Osteoblast (primary cell): ENCODE measurements at regions not wholly inside any gene's neighbourhood (a gene's known extent, or its start where the extent isn't known, plus 50 kb on each side); places are given as distances from the start of the nearest gene placed in this dataset.

Source experiments
- DNase-seq: peaks from one replicate; pipeline ENCODE4 v3.0.0; 2011; ENCODE audit warnings: low spot score, mixed read lengths; ENCODE audit not compliant: insufficient read length; ENCODE audit errors: missing footprints
- H2AFZ ChIP-seq: 2 replicates; pipeline ENCODE4 v1.6.0; 2011; ENCODE audit warnings: mild to moderate bottlenecking, low read length
- H3K27ac ChIP-seq: 2 replicates; pipeline ENCODE4 v1.5.1; 2011; ENCODE audit warnings: mild to moderate bottlenecking, low read depth, low read length, moderate library complexity
- H3K27me3 ChIP-seq: 2 replicates; pipeline ENCODE4 v1.6.0; 2012; ENCODE audit warnings: mild to moderate bottlenecking, control low read depth, inconsistent platforms, low read length, moderate library complexity; ENCODE audit not compliant: insufficient read depth
- H3K36me3 ChIP-seq: 2 replicates; pipeline ENCODE4 v1.5.1; 2011; ENCODE audit warnings: mild to moderate bottlenecking, low read length, control low read depth, moderate library complexity; ENCODE audit not compliant: insufficient read depth
- H3K4me1 ChIP-seq: 2 replicates; pipeline ENCODE4 v1.5.1; 2011; ENCODE audit warnings: mild to moderate bottlenecking, low read length, control low read depth, moderate library complexity; ENCODE audit not compliant: insufficient read depth
- H3K4me2 ChIP-seq: 2 replicates; pipeline ENCODE4 v1.6.0; 2011; ENCODE audit warnings: mild to moderate bottlenecking, low read length; ENCODE audit not compliant: insufficient read depth
- H3K4me3 ChIP-seq: fragments of 200-600 bp; sonication (generic); 3 replicates; pipeline ENCODE4 v1.5.1; 2012; ENCODE audit warnings: mild to moderate bottlenecking, low read length, inconsistent platforms; ENCODE audit not compliant: insufficient read depth
- H3K79me2 ChIP-seq: 2 replicates; pipeline ENCODE4 v1.6.0; 2012; ENCODE audit warnings: mild to moderate bottlenecking, low read length, control low read depth, inconsistent platforms; ENCODE audit not compliant: insufficient read depth
- H3K9me3 ChIP-seq: 2 replicates; pipeline ENCODE4 v1.5.1; 2011; ENCODE audit warnings: low read depth, low read length, control low read depth
- H4K20me1 ChIP-seq: 2 replicates; pipeline ENCODE4 v1.6.0; 2012; ENCODE audit warnings: mild to moderate bottlenecking, low read length, control low read depth; ENCODE audit not compliant: insufficient read depth
- TF ChIP-seq, protein P1 (sequence below): IDR thresholded peaks from 2 replicates; pipeline ENCODE4 v1.5.1; 2011; ENCODE audit warnings: mild to moderate bottlenecking, low read depth, low read length, moderate library complexity; ENCODE audit errors: extremely low read depth

GRCh38 chr5:105849701-105850100, 1821.0 kb downstream of the EFNA5 start:
- TF ChIP-seq, protein P1, sequence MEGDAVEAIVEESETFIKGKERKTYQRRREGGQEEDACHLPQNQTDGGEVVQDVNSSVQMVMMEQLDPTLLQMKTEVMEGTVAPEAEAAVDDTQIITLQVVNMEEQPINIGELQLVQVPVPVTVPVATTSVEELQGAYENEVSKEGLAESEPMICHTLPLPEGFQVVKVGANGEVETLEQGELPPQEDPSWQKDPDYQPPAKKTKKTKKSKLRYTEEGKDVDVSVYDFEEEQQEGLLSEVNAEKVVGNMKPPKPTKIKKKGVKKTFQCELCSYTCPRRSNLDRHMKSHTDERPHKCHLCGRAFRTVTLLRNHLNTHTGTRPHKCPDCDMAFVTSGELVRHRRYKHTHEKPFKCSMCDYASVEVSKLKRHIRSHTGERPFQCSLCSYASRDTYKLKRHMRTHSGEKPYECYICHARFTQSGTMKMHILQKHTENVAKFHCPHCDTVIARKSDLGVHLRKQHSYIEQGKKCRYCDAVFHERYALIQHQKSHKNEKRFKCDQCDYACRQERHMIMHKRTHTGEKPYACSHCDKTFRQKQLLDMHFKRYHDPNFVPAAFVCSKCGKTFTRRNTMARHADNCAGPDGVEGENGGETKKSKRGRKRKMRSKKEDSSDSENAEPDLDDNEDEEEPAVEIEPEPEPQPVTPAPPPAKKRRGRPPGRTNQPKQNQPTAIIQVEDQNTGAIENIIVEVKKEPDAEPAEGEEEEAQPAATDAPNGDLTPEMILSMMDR: no peak
- no peaks in the 10 kb centered on the region for H4K20me1 ChIP-seq
- no peaks in the 10 kb centered on the region for H3K4me1 ChIP-seq
- no peaks in the 10 kb centered on the region for H3K36me3 ChIP-seq
- no peak overlapping the region for H3K4me2 ChIP-seq
- H3K4me3 ChIP-seq: no peak overlapping the region
- H3K79me2 ChIP-seq: no peaks in the 10 kb centered on the region
- DNase-seq: peak; percentile 47
- no peak overlapping the region for H2AFZ ChIP-seq
- H3K27ac ChIP-seq: no peak overlapping the region
- no peaks in the 10 kb centered on the region for H3K27me3 ChIP-seq
- no peaks in the 10 kb centered on the region for H3K9me3 ChIP-seq

DNA sequence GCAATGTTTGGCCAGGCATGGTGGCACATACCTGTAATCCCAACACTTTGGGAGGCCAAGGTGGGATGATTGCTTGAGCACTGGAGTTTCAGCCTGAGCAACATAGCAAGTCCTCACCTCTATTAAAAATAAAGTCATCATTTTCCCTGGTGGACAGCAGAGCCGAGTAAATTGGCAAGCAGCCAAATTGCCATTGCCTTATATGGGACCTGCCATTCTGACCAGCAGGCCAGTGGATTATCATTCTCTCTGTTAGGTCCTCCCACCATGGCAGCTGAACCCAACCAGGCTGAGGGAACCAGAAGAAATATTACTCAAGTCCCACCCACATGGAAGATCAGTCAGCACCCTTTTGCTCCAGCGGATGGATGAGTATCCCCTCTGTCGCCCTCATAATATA, 1829.9 kb downstream of the EFNA5 start:
- no peaks in the 10 kb centered on the region for H3K4me1 ChIP-seq
- DNase-seq: no peak

DNA sequence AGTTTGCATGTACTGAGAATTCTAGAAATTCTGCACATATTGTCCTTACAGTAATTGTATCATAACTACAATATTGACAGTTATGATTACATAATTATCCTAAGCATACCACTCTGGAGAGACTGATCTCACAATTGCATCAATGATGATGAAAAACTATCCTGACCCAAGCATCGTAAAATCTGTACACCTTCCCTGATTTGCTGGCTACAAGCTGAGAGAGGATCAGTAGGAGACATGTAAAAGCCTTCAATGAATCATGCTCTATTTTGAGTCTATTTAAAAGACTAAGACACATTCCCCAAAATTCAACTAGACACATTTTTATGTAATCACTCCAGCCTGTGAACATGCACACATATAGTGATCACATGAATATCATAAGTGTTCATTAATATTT, 1833.8 kb downstream of the EFNA5 start:
- H3K4me3 ChIP-seq: no peak overlapping the region
- no peak overlapping the region for H3K4me2 ChIP-seq
- H3K36me3 ChIP-seq: no peaks in the 10 kb centered on the region
- H3K4me1 ChIP-seq: no peaks in the 10 kb centered on the region
- no peak overlapping the region for H3K27ac ChIP-seq
- H4K20me1 ChIP-seq: no peaks in the 10 kb centered on the region
- DNase-seq: peak; percentile 5
- no peak overlapping the region for H2AFZ ChIP-seq
- no peaks in the 10 kb centered on the region for H3K9me3 ChIP-seq
- H3K79me2 ChIP-seq: no peaks in the 10 kb centered on the region
- TF ChIP-seq, protein P1: no peak
- H3K27me3 ChIP-seq: no peaks in the 10 kb centered on the region

More for the DNA sequence above, 1829.9 kb downstream of the EFNA5 start:
- Histone ChIP-seq H2AFZ (no peak overlapping the region), H4K20me1 (no peaks in the 10 kb centered on the region), H3K4me3 (no peak overlapping the region), H3K9me3 (no peaks in the 10 kb centered on the region), H3K27me3 (no peaks in the 10 kb centered on the region), H3K27ac (no peak overlapping the region), H3K36me3 (no peaks in the 10 kb centered on the region), H3K79me2 (no peaks in the 10 kb centered on the region), H3K4me2 (no peak overlapping the region)
- TF ChIP-seq, protein P1: no peak

DNA sequence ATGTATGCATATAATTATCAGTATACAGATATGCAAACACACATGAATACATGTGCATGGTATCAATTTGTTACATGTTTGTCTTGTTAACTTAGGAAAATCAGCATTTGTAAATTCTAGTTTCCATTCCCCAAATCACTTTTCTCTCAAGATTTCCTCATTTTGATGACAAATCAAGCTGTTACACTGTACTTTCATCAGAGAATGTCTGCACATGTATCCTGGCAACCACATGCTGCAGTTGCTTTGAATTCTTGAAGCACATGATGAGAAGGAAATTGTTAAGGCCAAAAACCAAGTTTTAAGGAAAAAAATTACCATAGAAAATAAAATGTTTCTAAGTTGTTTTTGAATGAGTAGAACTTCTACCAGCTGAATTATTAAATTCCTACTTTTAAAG, 1834.5 kb downstream of the EFNA5 start:
- Histone ChIP-seq H3K27ac (no peak overlapping the region), H3K9me3 (no peaks in the 10 kb centered on the region), H3K36me3 (no peaks in the 10 kb centered on the region), H4K20me1 (no peaks in the 10 kb centered on the region), H3K79me2 (no peaks in the 10 kb centered on the region), H3K27me3 (no peaks in the 10 kb centered on the region), H3K4me2 (no peak overlapping the region), H3K4me1 (no peaks in the 10 kb centered on the region), H3K4me3 (no peak overlapping the region), H2AFZ (no peak overlapping the region)
- TF ChIP-seq, protein P1: no peak
- DNase-seq: no peak
